Mucosa of rectum (tissue), 2 donors: ENCODE measurements at regions not wholly inside any gene's neighbourhood (a gene's known extent, or its start where the extent isn't known, plus 50 kb on each side); places are given as distances from the start of the nearest gene placed in this dataset.
"Not testable (repeated sequence)": the region's sequence is repeated elsewhere in the genome, so short reads cannot be mapped to it uniquely, and the experiment has no call there.

Source experiments
- H3K27ac ChIP-seq, 2 donors: one replicate each; pipeline ENCODE4 v1.7.0; 2013; ENCODE audit warnings: inconsistent platforms in 2 of 2, low read depth in 2 of 2, low read length in 2 of 2
- H3K27me3 ChIP-seq, 2 donors: one replicate each; pipeline ENCODE4 v1.7.0; 2013; ENCODE audit warnings: low read length in 2 of 2; ENCODE audit not compliant: control insufficient read depth in 2 of 2, insufficient read depth in 2 of 2
- H3K36me3 ChIP-seq, 2 donors: one replicate each; pipeline ENCODE4 v1.7.0; 2013; ENCODE audit warnings: low read length in 2 of 2; ENCODE audit not compliant: control insufficient read depth in 2 of 2, insufficient read depth in 2 of 2
- H3K4me1 ChIP-seq, 2 donors: one replicate each; pipeline ENCODE4 v1.7.0; 2013; ENCODE audit warnings: low read length in 2 of 2, mild to moderate bottlenecking in 1 of 2; ENCODE audit not compliant: control insufficient read depth in 2 of 2, insufficient read depth in 2 of 2
- H3K4me3 ChIP-seq, 2 donors: one replicate each; pipeline ENCODE4 v1.7.0; 2013; ENCODE audit warnings: low read length in 2 of 2
- H3K9ac ChIP-seq, 2 donors: one replicate each; pipeline ENCODE4 v1.7.0; 2013; ENCODE audit warnings: low read length in 2 of 2, low read depth in 1 of 2, mild to moderate bottlenecking in 1 of 2
- H3K9me3 ChIP-seq, 2 donors: one replicate each; pipeline ENCODE4 v1.7.0; 2013; ENCODE audit warnings: low read length in 2 of 2; ENCODE audit not compliant: control insufficient read depth in 2 of 2
- donor health status: healthy.
- donor health status: Normal muscosa, but diverticular disease.

GRCh38 chr5:98168871-98169270 lies 604.6 kb upstream of the RGMB start:
- no peak overlapping the region for H3K9ac ChIP-seq
- no peak overlapping the region for H3K4me3 ChIP-seq
- H3K4me1 ChIP-seq, result no peaks in the 10 kb centered on the region
- H3K9me3 ChIP-seq, result no peaks in the 10 kb centered on the region
- H3K36me3 ChIP-seq, result no peaks in the 10 kb centered on the region
- H3K27me3 ChIP-seq, result no peaks in the 10 kb centered on the region
- H3K27ac ChIP-seq, result no peak overlapping the region

GRCh38 chr5:98170994-98171393 lies 602.5 kb upstream of the RGMB start:
- Histone ChIP-seq H3K27ac (no peak overlapping the region), H3K4me1 (no peaks in the 10 kb centered on the region), H3K9ac (no peak overlapping the region), H3K27me3 (no peaks in the 10 kb centered on the region), H3K36me3 (no peaks in the 10 kb centered on the region), H3K9me3 (no peaks in the 10 kb centered on the region), H3K4me3 (no peak overlapping the region)

- H3K9me3 ChIP-seq, result peaks cover 0 to 2% of the 10 kb centered on the region in 2 donors
These were observed 600.1 kb upstream of the RGMB start for GRCh38 chr5:98173334-98173733.

GRCh38 chr5:98175474-98175873 lies 598.0 kb upstream of the RGMB start:
- Histone ChIP-seq H3K27me3 (no peaks in the 10 kb centered on the region), H3K4me3 (no peak overlapping the region), H3K36me3 (no peaks in the 10 kb centered on the region), H3K27ac (no peak overlapping the region), H3K9ac (no peak overlapping the region), H3K9me3 (peaks cover 0 to 2% of the 10 kb centered on the region in 2 donors), H3K4me1 (no peaks in the 10 kb centered on the region)

More at GRCh38 chr5:98173334-98173733, 600.1 kb upstream of the RGMB start:
- Histone ChIP-seq H3K27ac (no peak overlapping the region), H3K36me3 (no peaks in the 10 kb centered on the region), H3K4me3 (no peak overlapping the region), H3K9ac (no peak overlapping the region), H3K4me1 (no peaks in the 10 kb centered on the region), H3K27me3 (no peaks in the 10 kb centered on the region)

- Histone ChIP-seq H3K4me3 (no peak overlapping the region), H3K9ac (no peak overlapping the region)
These were observed 593.4 kb upstream of the RGMB start for GRCh38 chr5:98179791-98180755.

GRCh38 chr5:98186128-98186527 lies 587.3 kb upstream of the RGMB start:
- no peaks in the 10 kb centered on the region for H3K4me1 ChIP-seq
- no peak overlapping the region for H3K27ac ChIP-seq
- no peak overlapping the region for H3K9ac ChIP-seq
- H3K4me3 ChIP-seq, result no peak overlapping the region
- H3K27me3 ChIP-seq, result no peaks in the 10 kb centered on the region
- no peaks in the 10 kb centered on the region for H3K36me3 ChIP-seq
- H3K9me3 ChIP-seq, result no peaks in the 10 kb centered on the region

More at GRCh38 chr5:98179791-98180755, 593.4 kb upstream of the RGMB start:
- H3K4me1 ChIP-seq, result no peaks in the 10 kb centered on the region
- peaks cover 0 to 2% of the 10 kb centered on the region in 2 donors for H3K9me3 ChIP-seq
- H3K27ac ChIP-seq, result no peak overlapping the region
- H3K27me3 ChIP-seq, result no peaks in the 10 kb centered on the region
- no peaks in the 10 kb centered on the region for H3K36me3 ChIP-seq

GRCh38 chr5:98187945-98188344 lies 585.5 kb upstream of the RGMB start:
- Histone ChIP-seq H3K36me3 (no peaks in the 10 kb centered on the region), H3K4me1 (no peaks in the 10 kb centered on the region), H3K27ac (no peak overlapping the region), H3K4me3 (no peak overlapping the region), H3K27me3 (no peaks in the 10 kb centered on the region), H3K9ac (no peak overlapping the region), H3K9me3 (no peaks in the 10 kb centered on the region)

- not testable (repeated sequence) for H3K36me3 ChIP-seq, H3K4me3 ChIP-seq, H3K27ac ChIP-seq, H3K4me1 ChIP-seq, H3K9me3 ChIP-seq, H3K9ac ChIP-seq, H3K27me3 ChIP-seq
These were observed 583.1 kb upstream of the RGMB start for GRCh38 chr5:98190344-98190743.

GRCh38 chr5:98193921-98194760 lies 579.3 kb upstream of the RGMB start:
- no peaks in the 10 kb centered on the region for H3K36me3 ChIP-seq
- no peak overlapping the region for H3K27ac ChIP-seq
- no peak overlapping the region for H3K4me3 ChIP-seq
- no peaks in the 10 kb centered on the region for H3K4me1 ChIP-seq
- no peaks in the 10 kb centered on the region for H3K27me3 ChIP-seq
- no peak overlapping the region for H3K9ac ChIP-seq
- H3K9me3 ChIP-seq, result no peaks in the 10 kb centered on the region
